ENCODE measurements at regions not wholly inside any gene's neighbourhood (a gene's known extent, or its start where the extent isn't known, plus 50 kb on each side); places are given as distances from the start of the nearest gene placed in this dataset.
"Not testable (repeated sequence)": the region's sequence is repeated elsewhere in the genome, so short reads cannot be mapped to it uniquely, and the experiment has no call there.

- not testable (repeated sequence) for H3K36me3 ChIP-seq; H3K4me3 ChIP-seq; H3K4me1 ChIP-seq (replicated peaks); H3K27ac ChIP-seq; DNase-seq (ENCODE audit: low read depth in 1 of 2, low spot score in 2 of 2); H3K9me3 ChIP-seq (replicated peaks)
- peaks cover 13% of the 10 kb centered on the region; the same call in 1 of the 2 replicates for H3K27me3 ChIP-seq (replicated peaks)
These were observed 84.4 kb upstream of the MSH6 start for GRCh38 chr2:47698436-47698972.

- DNase-seq (ENCODE audit: low read depth in 1 of 2, low spot score in 2 of 2); H3K4me3 ChIP-seq; H3K4me1 ChIP-seq (replicated peaks); H3K36me3 ChIP-seq; H3K9me3 ChIP-seq (replicated peaks); H3K27ac ChIP-seq: not testable (repeated sequence)
- peaks cover 15% of the 10 kb centered on the region; the same call in 1 of the 2 replicates for H3K27me3 ChIP-seq (replicated peaks)
These were observed 85.1 kb upstream of the MSH6 start for GRCh38 chr2:47697681-47698435.

DNA sequence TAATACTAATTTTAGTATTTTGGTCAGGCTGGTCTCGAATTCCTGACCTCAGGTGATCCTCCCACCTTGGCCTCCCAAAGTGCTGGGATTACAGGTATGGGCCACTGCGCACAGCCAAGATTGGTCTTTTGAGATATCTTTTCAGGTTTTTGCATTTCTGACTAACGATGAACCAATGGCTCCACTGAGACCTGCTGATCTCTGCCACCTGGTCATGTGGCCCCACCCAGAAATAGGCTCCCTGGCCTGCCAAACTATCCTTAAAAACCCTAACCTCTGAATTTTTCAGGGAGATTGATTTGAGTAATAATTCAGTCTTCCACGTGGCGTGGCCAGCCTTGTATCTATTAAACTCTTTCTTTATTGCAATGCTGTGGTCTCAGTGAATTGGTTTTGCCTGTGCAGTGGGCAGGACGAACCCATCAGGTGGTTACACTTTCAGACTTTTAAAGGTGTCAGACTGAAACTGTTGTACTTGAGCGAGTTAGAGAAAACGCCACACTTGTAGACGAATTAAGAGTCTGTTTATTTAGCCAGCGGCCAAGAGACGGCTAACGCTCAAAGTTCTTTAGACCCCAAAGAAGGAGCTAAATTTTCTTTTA is 85.8 kb upstream of the MSH6 start:
- Histone ChIP-seq H3K27me3 (replicated peaks) (peaks cover 15% of the 10 kb centered on the region; the same call in 1 of the 2 replicates), H3K4me1 (replicated peaks) (no peaks in the 10 kb centered on the region), H3K27ac (no peak overlapping the region), H3K36me3 (no peaks in the 10 kb centered on the region), H3K9me3 (replicated peaks) (no peaks in the 10 kb centered on the region), H3K4me3 (no peak overlapping the region)
- no peak for DNase-seq (ENCODE audit: low read depth in 1 of 2, low spot score in 2 of 2)

- Histone ChIP-seq H3K27ac (no peak overlapping the region), H3K4me1 (replicated peaks) (no peaks in the 10 kb centered on the region), H3K27me3 (replicated peaks) (peaks cover 15% of the 10 kb centered on the region; the same call in 1 of the 2 replicates), H3K4me3 (no peak overlapping the region), H3K9me3 (replicated peaks) (no peaks in the 10 kb centered on the region), H3K36me3 (no peaks in the 10 kb centered on the region)
- DNase-seq (ENCODE audit: low read depth in 1 of 2, low spot score in 2 of 2), result no peak
These were observed 86.5 kb upstream of the MSH6 start for GRCh38 chr2:47696478-47696831.

DNA sequence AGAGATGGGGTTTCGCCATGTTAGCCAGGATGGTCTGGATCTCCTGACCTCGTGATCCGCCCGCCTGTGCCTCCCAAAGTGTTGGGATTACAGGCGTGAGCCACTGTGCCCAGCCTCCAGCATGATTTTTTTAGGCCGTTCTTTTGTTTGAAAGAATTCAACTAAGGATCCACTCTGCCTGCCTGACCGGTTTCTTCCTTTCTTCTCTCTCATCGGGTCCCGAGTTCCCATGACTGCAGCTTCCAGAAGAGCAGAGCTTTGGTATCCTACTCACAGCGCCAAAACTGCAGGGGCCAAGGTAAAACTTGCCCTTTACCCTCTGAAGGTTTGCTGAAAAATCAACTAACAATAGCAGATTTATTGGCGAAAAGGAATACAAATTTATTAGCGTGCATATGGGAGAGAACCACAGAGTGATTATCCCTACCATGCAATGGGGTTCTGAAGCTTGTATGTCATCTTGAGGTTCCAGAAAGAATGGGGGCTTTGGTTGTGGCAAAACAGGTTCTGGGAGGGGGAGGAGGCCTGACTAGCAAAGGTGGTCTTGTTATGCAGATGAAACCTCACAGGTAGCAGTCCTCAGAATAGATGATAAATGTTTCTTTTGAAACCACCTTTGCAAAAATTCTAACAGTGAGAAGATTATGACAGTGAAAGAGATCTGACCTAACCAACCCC is 87.0 kb upstream of the MSH6 start:
- Histone ChIP-seq H3K4me3 (no peak overlapping the region), H3K9me3 (replicated peaks) (no peaks in the 10 kb centered on the region), H3K27me3 (replicated peaks) (peaks cover 15% of the 10 kb centered on the region; the same call in 1 of the 2 replicates), H3K27ac (no peak overlapping the region), H3K36me3 (no peaks in the 10 kb centered on the region), H3K4me1 (replicated peaks) (no peaks in the 10 kb centered on the region)
- DNase-seq (ENCODE audit: low read depth in 1 of 2, low spot score in 2 of 2), result no peak

GRCh38 chr2:47694451-47694850 is 88.5 kb upstream of the MSH6 start:
- not testable (repeated sequence) for DNase-seq (ENCODE audit: low read depth in 1 of 2, low spot score in 2 of 2); H3K9me3 ChIP-seq (replicated peaks); H3K27me3 ChIP-seq (replicated peaks); H3K4me1 ChIP-seq (replicated peaks); H3K36me3 ChIP-seq; H3K4me3 ChIP-seq; H3K27ac ChIP-seq

DNA sequence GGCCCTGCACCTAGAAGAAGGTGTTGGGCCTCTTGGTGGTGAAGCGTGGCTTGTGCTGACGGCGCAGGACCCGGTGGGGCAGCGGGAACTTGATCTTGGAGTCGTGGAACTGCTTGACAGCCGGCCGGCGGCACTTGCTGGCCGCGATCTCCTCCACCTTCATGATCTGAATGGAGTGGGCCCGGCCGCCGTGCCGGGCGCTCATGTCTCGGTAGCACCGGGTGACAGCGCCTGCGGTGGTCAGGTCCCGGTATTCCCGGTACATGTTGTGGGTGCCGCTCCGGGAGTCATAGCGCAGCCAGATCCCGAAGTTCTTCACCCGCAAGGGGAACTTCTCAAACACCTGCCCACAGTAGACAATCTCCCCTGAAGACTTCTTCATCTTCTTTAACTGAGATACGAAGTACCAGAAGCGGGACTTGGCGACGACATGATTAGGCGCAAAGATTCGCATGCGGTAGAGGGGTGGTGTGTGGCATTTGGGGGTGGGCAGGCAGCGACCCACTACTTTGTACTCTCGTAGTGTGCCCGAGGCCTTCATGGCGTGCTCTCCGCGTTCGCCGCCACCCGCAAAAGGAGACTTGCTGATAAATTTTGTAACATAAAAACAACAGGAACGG is 92.1 kb upstream of the MSH6 start:
- not testable (repeated sequence) for H3K9me3 ChIP-seq (replicated peaks); H3K27me3 ChIP-seq (replicated peaks); H3K4me1 ChIP-seq (replicated peaks); H3K4me3 ChIP-seq; DNase-seq (ENCODE audit: low read depth in 1 of 2, low spot score in 2 of 2); H3K36me3 ChIP-seq; H3K27ac ChIP-seq

GRCh38 chr2:47690132-47690531 is 92.8 kb upstream of the MSH6 start:
- Histone ChIP-seq H3K9me3 (replicated peaks) (no peaks in the 10 kb centered on the region), H3K36me3 (no peaks in the 10 kb centered on the region), H3K27ac (no peak overlapping the region), H3K4me3 (no peak overlapping the region), H3K27me3 (replicated peaks) (0 out of 2 replicates have a peak, but pooled peaks cover 2% of the 10 kb centered on the region), H3K4me1 (replicated peaks) (no peaks in the 10 kb centered on the region)
- DNase-seq (ENCODE audit: low read depth in 1 of 2, low spot score in 2 of 2), result no peak

DNA sequence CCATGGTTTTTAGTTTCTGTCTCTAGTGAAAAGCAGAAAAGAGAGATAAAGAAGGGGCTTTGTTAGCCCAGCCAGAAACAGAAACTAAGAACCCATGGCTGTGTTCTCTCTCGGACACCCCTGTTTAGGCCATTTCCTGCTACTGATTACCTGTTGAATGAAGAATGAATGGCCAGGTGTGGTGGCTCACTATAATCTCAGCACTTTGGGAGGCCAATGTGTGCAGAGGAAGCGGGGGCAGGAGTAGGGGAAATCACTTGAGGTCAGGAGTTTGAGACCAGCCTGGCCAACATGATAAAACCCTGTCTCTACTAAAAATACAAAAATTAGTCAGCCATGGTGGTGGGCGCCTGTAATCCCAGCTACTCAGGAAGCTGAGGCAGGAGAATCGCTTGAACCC is 93.8 kb upstream of the MSH6 start:
- not testable (repeated sequence) for H3K9me3 ChIP-seq (replicated peaks); H3K36me3 ChIP-seq; H3K27ac ChIP-seq; H3K27me3 ChIP-seq (replicated peaks); DNase-seq (ENCODE audit: low read depth in 1 of 2, low spot score in 2 of 2); H3K4me3 ChIP-seq; H3K4me1 ChIP-seq (replicated peaks)

- Histone ChIP-seq H3K27ac (no peak overlapping the region), H3K9me3 (replicated peaks) (no peaks in the 10 kb centered on the region), H3K36me3 (no peaks in the 10 kb centered on the region), H3K27me3 (replicated peaks) (0 out of 2 replicates have a peak, but pooled peaks cover 2% of the 10 kb centered on the region), H3K4me1 (replicated peaks) (no peaks in the 10 kb centered on the region), H3K4me3 (no peak overlapping the region)
- DNase-seq (ENCODE audit: low read depth in 1 of 2, low spot score in 2 of 2), result no peak
These were observed 94.4 kb upstream of the MSH6 start for GRCh38 chr2:47688561-47688960.

DNA sequence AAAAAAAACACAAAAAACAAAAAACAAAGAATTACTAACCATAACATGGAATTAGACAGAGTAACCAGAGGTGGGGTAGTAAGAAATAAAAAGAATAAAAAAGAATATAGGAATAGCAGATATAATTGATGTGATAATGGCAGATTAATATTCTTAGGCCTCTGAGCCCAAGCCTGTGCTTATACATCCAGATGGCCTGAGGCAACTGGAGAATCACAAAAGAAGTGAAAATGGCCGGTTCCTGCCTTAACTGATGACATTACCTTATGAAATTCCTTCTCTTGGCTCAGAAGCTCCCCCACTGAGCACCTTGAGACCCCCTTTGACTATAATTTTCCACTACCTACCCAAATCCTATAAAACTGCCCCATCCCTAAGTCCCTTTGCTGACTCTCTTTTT is 95.1 kb upstream of the MSH6 start:
- Histone ChIP-seq H3K9me3 (replicated peaks) (no peaks in the 10 kb centered on the region), H3K4me1 (replicated peaks) (no peaks in the 10 kb centered on the region), H3K36me3 (no peaks in the 10 kb centered on the region), H3K27me3 (replicated peaks) (no peaks in the 10 kb centered on the region), H3K4me3 (no peak overlapping the region), H3K27ac (no peak overlapping the region)
- no peak for DNase-seq (ENCODE audit: low read depth in 1 of 2, low spot score in 2 of 2)

DNA sequence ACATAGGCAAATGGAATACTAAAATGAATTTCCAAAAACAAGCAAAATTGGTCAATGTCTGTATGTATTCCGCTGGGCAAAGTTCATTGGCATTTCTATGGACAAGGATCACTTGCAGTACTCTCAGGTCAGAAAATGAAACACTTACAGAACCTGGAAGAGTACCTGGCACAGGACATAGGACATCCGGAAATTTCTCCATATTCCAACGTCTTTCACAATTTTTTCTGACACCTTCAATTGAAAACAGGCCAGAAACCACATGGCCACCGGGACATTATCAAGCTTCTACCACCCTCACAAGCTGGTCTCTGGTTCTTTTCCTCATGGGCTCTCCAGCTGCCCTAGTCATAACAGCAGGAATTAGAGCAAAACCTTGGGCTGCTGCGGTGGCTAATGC is 96.9 kb upstream of the MSH6 start:
- no peak overlapping the region for H3K27ac ChIP-seq
- no peaks in the 10 kb centered on the region for H3K27me3 ChIP-seq (replicated peaks)
- H3K4me1 ChIP-seq (replicated peaks), result no peaks in the 10 kb centered on the region
- no peaks in the 10 kb centered on the region for H3K36me3 ChIP-seq
- H3K9me3 ChIP-seq (replicated peaks), result no peaks in the 10 kb centered on the region
- H3K4me3 ChIP-seq, result no peak overlapping the region
- no peak for DNase-seq (ENCODE audit: low read depth in 1 of 2, low spot score in 2 of 2)

GRCh38 chr2:47682216-47682749 is 100.7 kb upstream of the MSH6 start:
- Histone ChIP-seq H3K4me3 (no peak overlapping the region), H3K4me1 (replicated peaks) (no peaks in the 10 kb centered on the region)

More at GRCh38 chr2:47682216-47682749, 100.7 kb upstream of the MSH6 start:
- Histone ChIP-seq H3K36me3 (no peaks in the 10 kb centered on the region), H3K27me3 (replicated peaks) (no peaks in the 10 kb centered on the region), H3K9me3 (replicated peaks) (no peaks in the 10 kb centered on the region), H3K27ac (no peak overlapping the region)
- no peak for DNase-seq (ENCODE audit: low read depth in 1 of 2, low spot score in 2 of 2)

Measured in SJSA1 (cell line).